ENCODE measurements at regions not wholly inside any gene's neighbourhood (a gene's known extent, or its start where the extent isn't known, plus 50 kb on each side); places are given as distances from the start of the nearest gene placed in this dataset.

DNA sequence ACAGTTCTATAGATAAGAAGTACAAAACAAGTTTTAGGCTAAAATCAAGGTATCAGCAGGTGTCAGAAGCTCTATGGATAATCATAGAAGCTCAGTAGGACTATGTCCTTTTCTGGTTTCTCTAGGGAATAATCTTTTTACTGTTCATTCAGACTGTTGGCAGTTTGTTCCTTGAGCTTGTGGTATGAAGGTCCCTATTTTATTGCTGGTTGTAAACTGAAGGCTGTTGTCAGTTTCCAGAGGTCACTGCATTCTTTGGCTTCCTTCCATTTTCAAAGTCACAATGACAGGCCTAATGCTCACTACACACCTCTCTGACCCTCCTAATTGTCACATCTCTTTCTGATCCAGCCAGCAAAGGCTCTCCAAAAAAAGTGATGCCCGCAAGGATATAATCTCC lies 337.9 kb upstream of the EDNRB start:
- Mint-ChIP-seq H3K9me3 (peaks cover 7% of the 10 kb centered on the region), H3K4me1 (ENCODE audit: low read depth) (no peaks in the 10 kb centered on the region), H3K36me3 (ENCODE audit: low read depth) (no peaks in the 10 kb centered on the region), H3K4me3 (no peak overlapping the region), H3K27ac (no peak overlapping the region), H3K27me3 (no peaks in the 10 kb centered on the region)
- no peak for DNase-seq

DNA sequence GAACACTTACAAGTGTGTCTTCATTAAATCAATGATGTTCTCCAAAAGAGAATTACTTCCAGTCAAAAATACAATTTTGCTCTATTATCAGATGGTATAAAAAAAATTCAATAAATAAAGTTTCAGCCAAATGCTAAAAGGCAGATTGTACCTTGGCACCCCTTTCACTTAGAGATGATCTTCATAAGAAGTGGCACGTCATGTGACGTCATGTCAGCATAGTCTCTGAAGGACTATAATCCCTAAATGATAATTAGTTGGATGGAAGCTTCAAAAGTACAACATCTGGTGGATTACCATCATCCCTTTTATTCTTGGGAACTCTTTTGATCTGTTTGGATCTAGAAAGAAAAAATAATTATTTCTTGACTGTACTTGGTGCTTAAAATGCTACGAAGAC lies 335.5 kb upstream of the EDNRB start:
- no peak overlapping the region for H3K4me3 Mint-ChIP-seq
- H3K36me3 Mint-ChIP-seq (ENCODE audit: low read depth) = no peaks in the 10 kb centered on the region
- no peaks in the 10 kb centered on the region for H3K9me3 Mint-ChIP-seq
- no peaks in the 10 kb centered on the region for H3K4me1 Mint-ChIP-seq (ENCODE audit: low read depth)
- H3K27ac Mint-ChIP-seq = no peak overlapping the region
- DNase-seq = no peak
- H3K27me3 Mint-ChIP-seq = peaks cover 3% of the 10 kb centered on the region

DNA sequence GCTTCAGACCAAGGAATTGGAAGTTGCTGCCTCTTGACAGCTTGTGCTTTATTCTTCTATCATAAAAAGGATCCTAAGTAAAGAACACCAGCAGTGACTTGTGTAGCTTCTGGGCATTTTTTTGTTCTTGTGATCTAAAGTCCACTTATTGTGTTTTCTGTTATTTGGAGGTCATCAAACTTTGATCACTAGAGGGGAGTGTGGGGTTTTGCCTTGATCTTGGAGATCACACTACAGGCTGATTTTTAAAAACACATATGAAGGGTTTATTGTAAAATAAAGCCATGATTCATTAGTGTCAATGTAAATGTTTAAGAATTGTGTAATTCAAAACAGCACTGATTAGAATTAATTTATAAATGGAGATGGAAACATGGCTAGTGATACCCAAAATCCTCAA lies 328.7 kb upstream of the EDNRB start:
- H3K27me3 Mint-ChIP-seq = peaks cover 3% of the 10 kb centered on the region
- H3K36me3 Mint-ChIP-seq (ENCODE audit: low read depth) = no peaks in the 10 kb centered on the region
- no peak overlapping the region for H3K27ac Mint-ChIP-seq
- no peak for DNase-seq
- H3K4me1 Mint-ChIP-seq (ENCODE audit: low read depth) = no peaks in the 10 kb centered on the region
- H3K9me3 Mint-ChIP-seq = no peaks in the 10 kb centered on the region
- no peak overlapping the region for H3K4me3 Mint-ChIP-seq

DNA sequence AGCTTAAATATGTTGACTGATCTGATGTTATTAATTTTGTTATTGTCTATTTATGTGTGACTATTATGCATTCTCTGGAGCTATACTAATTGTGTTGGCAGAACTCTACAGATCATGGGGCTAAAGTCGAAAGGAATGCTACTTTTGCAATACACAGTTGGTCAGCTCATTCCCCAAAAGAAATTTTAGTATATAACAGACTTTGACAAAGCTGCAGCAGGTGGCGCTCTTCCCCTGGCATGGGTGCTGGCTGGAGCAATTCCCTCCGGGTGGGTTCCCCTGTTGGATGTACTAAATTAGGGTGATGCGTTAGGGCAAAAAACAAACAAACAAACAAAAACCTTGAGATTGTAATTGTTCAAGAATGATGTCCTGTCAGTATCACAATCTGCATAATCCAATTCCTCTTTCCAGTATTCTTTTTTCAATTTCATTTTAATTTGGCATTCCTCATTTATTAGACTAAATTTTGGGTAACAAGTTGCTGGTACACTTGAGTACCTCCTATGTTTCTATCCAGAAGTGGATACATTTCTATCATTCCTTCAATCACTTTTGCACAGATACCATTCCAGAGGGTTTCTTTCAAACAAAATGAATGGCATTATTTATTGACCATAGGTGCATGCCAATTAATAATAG lies 322.8 kb upstream of the EDNRB start:
- Mint-ChIP-seq H3K4me1 (ENCODE audit: low read depth) (no peaks in the 10 kb centered on the region), H3K27ac (no peak overlapping the region), H3K4me3 (no peak overlapping the region), H3K27me3 (peaks cover 1% of the 10 kb centered on the region), H3K9me3 (no peaks in the 10 kb centered on the region), H3K36me3 (ENCODE audit: low read depth) (no peaks in the 10 kb centered on the region)
- DNase-seq = peak; percentile 28

DNA sequence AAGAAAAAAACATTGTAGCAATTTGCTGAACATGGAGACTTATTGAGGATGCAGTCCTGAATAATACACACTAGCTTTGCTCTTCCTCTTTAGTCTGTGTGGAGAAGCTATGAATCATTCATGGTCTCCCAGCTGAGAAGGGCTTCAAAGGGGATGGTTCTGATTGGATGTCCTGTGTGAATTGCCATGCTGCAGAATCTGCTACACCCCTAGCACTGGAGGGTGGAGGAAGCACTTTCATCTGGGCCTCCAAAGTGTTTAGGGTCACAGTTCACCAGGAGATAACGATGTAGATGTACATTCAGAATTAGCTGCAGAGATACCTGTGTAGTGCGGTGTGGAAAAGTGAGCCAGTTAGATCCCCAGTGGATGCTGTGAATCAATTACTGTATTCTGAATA lies 321.1 kb upstream of the EDNRB start:
- DNase-seq = no peak

DNA sequence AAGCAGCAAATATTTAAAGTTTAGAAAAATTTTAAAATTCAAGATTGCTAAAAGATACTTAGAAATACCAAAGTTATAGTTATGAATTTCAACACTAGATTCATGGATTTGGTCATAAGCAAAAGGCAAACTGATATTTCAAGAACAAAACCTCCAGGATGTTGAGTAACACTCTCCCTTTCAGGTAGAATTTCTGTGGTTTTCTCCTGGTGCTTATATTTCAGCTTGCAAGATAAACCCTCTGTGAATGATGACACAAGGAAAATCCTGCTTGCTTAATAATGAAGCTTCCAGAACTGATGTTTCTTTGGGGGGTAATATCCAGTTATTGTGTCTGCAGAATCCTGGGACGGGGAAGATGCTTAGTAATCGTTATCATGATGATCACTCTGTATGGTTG lies 320.3 kb upstream of the EDNRB start:
- Mint-ChIP-seq H3K4me3 (no peak overlapping the region), H3K27me3 (peaks cover 3% of the 10 kb centered on the region), H3K9me3 (no peaks in the 10 kb centered on the region), H3K4me1 (ENCODE audit: low read depth) (no peaks in the 10 kb centered on the region), H3K36me3 (ENCODE audit: low read depth) (no peaks in the 10 kb centered on the region), H3K27ac (no peak overlapping the region)
- no peak for DNase-seq

More for the DNA sequence above, 321.1 kb upstream of the EDNRB start:
- Mint-ChIP-seq H3K27me3 (peaks cover 3% of the 10 kb centered on the region), H3K9me3 (no peaks in the 10 kb centered on the region), H3K4me3 (no peak overlapping the region), H3K4me1 (ENCODE audit: low read depth) (no peaks in the 10 kb centered on the region), H3K36me3 (ENCODE audit: low read depth) (no peaks in the 10 kb centered on the region), H3K27ac (no peak overlapping the region)

DNA sequence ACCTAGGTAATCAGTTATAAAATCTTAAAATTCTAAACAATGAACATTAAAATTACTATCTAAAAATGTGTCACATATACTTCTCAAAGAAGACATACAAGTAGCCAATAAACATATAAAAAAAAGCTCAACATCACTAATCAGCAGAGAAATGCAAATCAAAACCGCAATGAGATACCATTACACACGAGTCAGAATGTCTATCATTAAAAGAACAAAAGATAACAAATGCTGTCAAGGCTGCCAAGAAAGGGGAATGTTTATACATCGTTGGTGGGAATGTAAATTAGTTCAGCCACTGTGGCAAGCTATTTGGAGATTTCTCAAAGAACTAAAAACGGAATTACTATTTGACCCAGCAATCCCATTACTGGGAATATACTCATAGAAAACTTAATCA lies 310.3 kb upstream of the EDNRB start:
- Mint-ChIP-seq H3K9me3 (no peaks in the 10 kb centered on the region), H3K4me3 (no peak overlapping the region), H3K27ac (no peak overlapping the region), H3K27me3 (no peaks in the 10 kb centered on the region), H3K4me1 (ENCODE audit: low read depth) (no peaks in the 10 kb centered on the region), H3K36me3 (ENCODE audit: low read depth) (no peaks in the 10 kb centered on the region)
- no peak for DNase-seq

DNA sequence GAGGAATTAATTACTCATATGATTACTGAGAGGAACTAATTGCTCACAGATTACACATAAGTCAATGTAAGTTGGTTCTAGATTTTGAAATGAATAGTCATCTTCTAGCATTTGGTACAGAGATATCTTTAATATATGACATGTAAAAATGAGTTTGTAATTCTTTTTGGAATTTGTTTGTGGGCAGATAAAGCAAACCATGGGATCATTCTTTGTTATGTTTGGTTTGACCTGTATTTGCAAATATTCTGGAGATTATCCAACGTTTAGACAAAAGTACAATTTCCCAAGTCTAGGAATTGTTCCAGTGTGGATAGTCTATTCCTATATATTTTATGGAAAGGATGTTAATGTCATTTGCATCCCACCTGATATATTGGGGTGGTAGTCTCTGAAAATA lies 309.6 kb upstream of the EDNRB start:
- Mint-ChIP-seq H3K4me1 (ENCODE audit: low read depth) (no peaks in the 10 kb centered on the region), H3K27me3 (no peaks in the 10 kb centered on the region), H3K9me3 (no peaks in the 10 kb centered on the region), H3K27ac (no peak overlapping the region), H3K4me3 (no peak overlapping the region), H3K36me3 (ENCODE audit: low read depth) (no peaks in the 10 kb centered on the region)
- DNase-seq = no peak

DNA sequence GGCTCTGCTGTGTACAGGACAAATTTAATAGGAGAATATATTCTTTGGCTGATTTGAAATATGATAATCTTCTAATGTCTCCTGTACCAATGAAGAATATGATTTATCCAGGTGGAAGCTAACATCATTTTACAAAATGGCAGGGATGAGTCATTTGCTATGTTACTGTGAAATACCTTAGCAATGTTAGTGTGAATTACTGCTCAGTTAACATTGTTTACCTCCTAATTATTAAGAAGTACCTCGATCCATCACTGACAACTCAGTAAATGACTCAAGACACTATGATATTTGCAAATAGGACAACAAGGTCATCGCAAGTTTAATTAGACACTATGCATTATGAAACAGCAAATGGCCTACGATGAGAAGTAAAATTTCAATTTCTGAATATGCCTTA lies 309.1 kb upstream of the EDNRB start:
- no peaks in the 10 kb centered on the region for H3K27me3 Mint-ChIP-seq
- DNase-seq = no peak
- no peaks in the 10 kb centered on the region for H3K9me3 Mint-ChIP-seq
- no peaks in the 10 kb centered on the region for H3K4me1 Mint-ChIP-seq (ENCODE audit: low read depth)
- H3K36me3 Mint-ChIP-seq (ENCODE audit: low read depth) = no peaks in the 10 kb centered on the region
- no peak overlapping the region for H3K4me3 Mint-ChIP-seq
- no peak overlapping the region for H3K27ac Mint-ChIP-seq

DNA sequence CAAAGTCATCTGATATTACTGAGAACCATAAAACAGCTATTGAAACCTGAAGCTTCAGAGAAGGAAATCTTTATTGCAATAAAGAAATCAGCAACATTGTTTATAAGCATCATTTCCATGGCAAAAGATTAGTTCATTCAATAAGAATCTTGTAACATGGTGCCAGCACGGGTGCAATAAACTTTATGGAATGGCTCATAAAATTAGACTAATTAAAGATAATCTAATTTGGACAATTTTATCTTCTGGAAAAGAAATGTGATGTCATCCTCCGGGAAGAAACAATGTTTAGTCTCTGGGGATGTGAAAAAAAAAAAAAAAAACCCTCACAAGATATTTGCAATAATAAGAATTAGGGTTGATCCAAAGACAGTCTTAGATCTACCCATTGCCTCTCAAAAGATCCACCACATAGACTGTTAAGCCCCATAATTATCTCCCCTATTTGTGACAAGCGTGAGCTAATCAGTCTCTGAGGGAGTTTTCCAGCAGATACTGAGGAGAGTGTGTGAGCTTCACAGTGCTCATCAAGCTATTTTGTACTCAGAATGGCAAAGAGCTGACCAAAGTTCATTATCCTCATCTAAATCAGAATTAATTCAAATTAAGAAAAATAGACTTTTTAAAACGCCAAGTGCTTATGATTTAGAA lies 297.0 kb upstream of the EDNRB start:
- no peaks in the 10 kb centered on the region for H3K27me3 Mint-ChIP-seq
- no peaks in the 10 kb centered on the region for H3K4me1 Mint-ChIP-seq (ENCODE audit: low read depth)
- H3K36me3 Mint-ChIP-seq (ENCODE audit: low read depth) = no peaks in the 10 kb centered on the region
- no peak for DNase-seq
- H3K27ac Mint-ChIP-seq = no peak overlapping the region
- no peaks in the 10 kb centered on the region for H3K9me3 Mint-ChIP-seq
- H3K4me3 Mint-ChIP-seq = no peak overlapping the region

DNA sequence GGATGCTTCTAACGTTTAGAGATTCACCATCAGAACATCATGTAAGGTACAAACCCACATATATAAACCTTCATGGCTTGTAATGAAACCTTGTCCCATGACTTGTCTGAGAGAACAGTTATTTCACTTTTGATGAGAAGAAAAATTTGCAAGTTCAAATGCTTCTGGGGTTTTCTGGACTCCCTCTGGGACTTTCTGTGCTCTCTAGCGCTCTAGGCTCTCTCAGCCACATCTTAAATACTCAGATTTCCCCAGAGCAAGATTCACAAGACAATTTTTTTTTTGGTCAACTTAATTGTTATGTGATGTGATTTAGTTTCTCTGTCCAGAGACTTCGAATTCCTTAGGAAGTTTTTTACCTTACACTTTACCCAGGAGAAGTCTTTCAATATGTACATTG lies 282.8 kb upstream of the EDNRB start:
- peaks cover 5% of the 10 kb centered on the region for H3K27me3 Mint-ChIP-seq
- H3K27ac Mint-ChIP-seq = no peak overlapping the region
- H3K4me1 Mint-ChIP-seq (ENCODE audit: low read depth) = no peaks in the 10 kb centered on the region

DNA sequence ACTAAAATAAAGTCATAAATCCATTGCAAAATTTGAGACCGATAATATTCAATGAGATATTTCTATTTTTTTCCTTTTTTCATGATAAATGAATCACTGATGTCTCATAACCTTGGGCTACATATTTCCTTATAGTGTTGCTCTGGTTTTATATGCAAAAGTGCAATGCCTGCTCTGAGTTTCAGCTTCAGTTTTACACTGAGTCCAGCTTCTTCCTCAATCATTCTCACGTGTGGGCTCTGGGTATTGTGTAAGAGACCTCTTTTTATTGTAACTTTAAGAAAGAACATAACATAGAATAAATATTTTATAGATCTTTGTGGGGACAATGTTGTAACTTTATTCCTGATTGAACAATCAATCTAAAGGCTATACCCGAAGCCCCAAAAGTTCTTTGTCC lies 280.2 kb upstream of the EDNRB start:
- no peak for DNase-seq
- Mint-ChIP-seq H3K9me3 (no peaks in the 10 kb centered on the region), H3K27me3 (peaks cover 5% of the 10 kb centered on the region), H3K36me3 (ENCODE audit: low read depth) (no peaks in the 10 kb centered on the region), H3K4me3 (no peak overlapping the region), H3K27ac (no peak overlapping the region), H3K4me1 (ENCODE audit: low read depth) (no peaks in the 10 kb centered on the region)

More for the DNA sequence above, 282.8 kb upstream of the EDNRB start:
- H3K9me3 Mint-ChIP-seq = no peaks in the 10 kb centered on the region
- no peak overlapping the region for H3K4me3 Mint-ChIP-seq
- H3K36me3 Mint-ChIP-seq (ENCODE audit: low read depth) = no peaks in the 10 kb centered on the region
- no peak for DNase-seq

DNA sequence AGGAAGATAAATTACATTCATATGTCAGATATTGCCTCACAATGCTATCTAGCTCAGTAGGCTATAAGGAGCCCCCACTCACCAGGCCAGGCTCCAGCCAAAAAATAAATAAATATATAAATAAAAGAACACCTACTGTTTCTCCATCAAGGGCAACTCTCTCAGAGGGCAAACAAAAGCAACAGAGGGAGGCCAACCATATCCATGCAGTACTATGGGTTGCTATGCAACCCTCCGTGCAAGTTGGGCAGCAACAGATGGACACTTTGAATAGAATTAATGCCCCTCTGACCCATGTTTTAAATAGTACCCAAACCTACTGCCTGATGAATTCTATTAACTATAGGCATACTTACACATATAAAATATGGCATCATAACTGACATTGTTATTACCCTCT lies 279.8 kb upstream of the EDNRB start:
- H3K4me3 Mint-ChIP-seq = no peak overlapping the region
- DNase-seq = no peak
- no peaks in the 10 kb centered on the region for H3K9me3 Mint-ChIP-seq
- H3K27ac Mint-ChIP-seq = no peak overlapping the region
- peaks cover 5% of the 10 kb centered on the region for H3K27me3 Mint-ChIP-seq
- H3K4me1 Mint-ChIP-seq (ENCODE audit: low read depth) = no peaks in the 10 kb centered on the region
- H3K36me3 Mint-ChIP-seq (ENCODE audit: low read depth) = no peaks in the 10 kb centered on the region

DNA sequence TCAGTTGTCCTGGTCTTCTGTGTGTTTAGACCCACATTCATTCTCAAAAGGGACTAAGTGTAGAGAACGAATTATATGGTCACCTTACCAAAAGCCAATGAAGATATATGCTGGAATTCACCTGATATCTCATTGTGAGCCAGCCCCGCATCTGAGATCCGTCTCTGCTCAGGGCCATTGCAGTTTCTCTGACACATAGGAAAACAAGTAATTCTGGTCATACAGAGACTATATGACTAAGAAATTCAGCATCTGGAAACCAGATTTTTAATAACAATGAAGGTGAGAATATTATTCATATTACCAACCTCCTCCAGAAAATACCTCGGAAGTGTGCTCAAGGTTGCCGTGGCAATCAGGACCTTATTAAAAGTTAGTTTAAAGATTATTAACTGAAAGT lies 278.6 kb upstream of the EDNRB start:
- Mint-ChIP-seq H3K4me3 (no peak overlapping the region), H3K9me3 (no peaks in the 10 kb centered on the region), H3K27me3 (peaks cover 5% of the 10 kb centered on the region)

DNA sequence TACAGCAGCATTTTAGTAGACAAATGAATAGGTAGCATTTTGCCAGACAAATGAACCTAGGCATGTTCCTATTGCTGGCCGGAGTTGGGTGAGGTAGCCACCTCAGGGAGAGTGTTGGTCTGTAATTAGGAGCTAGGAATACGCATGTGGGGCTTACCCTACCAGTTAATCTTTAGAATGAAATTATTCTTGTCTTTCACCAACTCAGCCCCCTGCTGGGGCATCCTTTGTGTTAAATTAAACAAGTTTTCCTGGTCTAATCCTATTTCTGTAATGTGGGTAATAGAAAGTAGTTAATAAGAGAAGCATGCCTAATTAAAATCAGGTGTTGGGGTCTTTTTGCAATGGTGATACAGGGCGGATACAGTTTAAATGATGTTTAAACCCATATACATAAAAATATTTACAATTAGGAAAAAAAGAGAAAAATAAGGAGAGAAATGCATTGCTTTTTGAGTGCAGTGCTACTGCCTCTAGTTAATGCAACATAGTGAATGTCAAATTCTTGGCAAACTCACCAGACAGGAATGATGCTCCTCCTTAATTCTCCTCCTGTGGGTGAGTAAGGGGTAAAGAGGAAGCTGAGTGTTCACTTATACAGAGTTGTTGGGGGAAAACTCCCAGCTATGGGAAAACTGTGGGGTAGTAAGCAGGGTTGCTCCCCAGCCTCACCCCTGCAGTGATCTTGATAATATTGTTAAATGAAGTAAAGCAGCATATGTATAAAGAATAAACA lies 276.4 kb upstream of the EDNRB start:
- Mint-ChIP-seq H3K4me1 (ENCODE audit: low read depth) (no peaks in the 10 kb centered on the region), H3K27me3 (peaks cover 3% of the 10 kb centered on the region), H3K27ac (no peak overlapping the region), H3K9me3 (no peaks in the 10 kb centered on the region), H3K36me3 (ENCODE audit: low read depth) (no peaks in the 10 kb centered on the region), H3K4me3 (no peak overlapping the region)
- no peak for DNase-seq

More for the DNA sequence above, 278.6 kb upstream of the EDNRB start:
- H3K27ac Mint-ChIP-seq = no peak overlapping the region
- H3K4me1 Mint-ChIP-seq (ENCODE audit: low read depth) = no peaks in the 10 kb centered on the region
- DNase-seq = no peak
- no peaks in the 10 kb centered on the region for H3K36me3 Mint-ChIP-seq (ENCODE audit: low read depth)

Data from activated T-cell treated with anti-CD3 and anti-CD28 coated beads, Interleukin-2, amount 50 U/mL, for 24 hours (primary cell).